SKM-1 (cell line): ENCODE measurements at regions not wholly inside any gene's neighbourhood (a gene's known extent, or its start where the extent isn't known, plus 50 kb on each side); places are given as distances from the start of the nearest gene placed in this dataset.

Experiments
- DNase-seq: peaks from one replicate; lab custom pipeline; 2025; ENCODE audit not compliant: unreplicated experiment; lab: John Stamatoyannopoulos, UW

DNA sequence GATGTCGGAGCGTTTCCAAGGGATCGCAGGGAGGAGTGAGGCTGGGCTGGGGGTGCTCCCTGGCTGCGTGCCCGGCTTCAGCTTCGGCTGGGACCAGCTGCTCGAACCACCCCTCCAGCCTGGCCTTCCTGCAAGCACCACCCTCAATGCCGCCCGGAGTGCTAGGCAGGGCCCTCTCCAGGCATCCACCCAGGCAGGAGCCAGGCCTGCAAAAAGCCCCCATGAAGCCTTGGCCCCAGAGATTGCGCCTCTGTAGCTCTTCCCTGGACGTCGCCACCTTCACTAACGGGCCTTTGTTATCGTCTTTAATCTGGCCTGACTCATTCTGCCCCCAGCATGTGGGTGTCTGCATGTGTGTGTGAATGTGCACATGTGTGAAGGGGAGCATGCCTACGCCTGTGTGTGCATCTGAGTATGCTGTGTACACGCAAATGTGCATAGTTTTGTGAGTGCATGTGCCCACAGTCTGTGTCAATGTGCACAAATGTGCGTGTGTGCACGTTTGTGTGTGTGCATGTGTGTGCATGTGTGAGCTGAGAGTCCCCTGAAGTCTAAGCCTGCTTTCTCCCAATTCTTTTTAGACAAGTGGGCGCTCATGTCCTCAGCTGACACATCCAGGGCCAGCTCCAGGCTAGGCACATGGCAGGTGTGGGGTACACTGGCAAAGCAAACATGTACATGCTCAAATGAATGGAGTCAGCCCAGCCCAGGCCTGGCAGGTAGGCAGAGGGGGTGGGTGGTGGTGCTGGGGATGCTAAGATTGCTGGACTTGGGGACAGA is 195.4 kb upstream of the C14orf180 start:
- DNase-seq: no peak

GRCh38 chr14:104384776-104385071 is 194.8 kb upstream of the C14orf180 start:
- no peak for DNase-seq

DNA sequence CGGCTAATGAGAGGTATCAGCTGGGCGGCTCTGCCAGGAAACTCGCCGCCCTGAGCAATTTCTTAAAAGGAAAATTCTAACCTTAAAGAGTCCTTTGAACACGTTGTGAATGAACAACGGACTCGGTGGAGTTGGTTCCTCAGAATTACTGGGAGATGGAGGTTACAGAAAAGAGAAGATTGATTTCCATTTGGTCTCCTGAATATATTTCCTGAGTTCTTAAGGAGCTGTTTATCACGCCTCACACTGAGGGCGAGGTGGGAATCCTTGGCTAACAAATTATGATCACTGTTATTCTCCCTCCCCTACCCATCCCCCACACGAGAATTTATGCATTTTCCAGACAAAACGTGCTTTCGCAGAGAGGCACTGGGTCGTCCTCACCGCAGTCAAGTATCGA is 194.5 kb upstream of the C14orf180 start:
- DNase-seq: no peak

DNA sequence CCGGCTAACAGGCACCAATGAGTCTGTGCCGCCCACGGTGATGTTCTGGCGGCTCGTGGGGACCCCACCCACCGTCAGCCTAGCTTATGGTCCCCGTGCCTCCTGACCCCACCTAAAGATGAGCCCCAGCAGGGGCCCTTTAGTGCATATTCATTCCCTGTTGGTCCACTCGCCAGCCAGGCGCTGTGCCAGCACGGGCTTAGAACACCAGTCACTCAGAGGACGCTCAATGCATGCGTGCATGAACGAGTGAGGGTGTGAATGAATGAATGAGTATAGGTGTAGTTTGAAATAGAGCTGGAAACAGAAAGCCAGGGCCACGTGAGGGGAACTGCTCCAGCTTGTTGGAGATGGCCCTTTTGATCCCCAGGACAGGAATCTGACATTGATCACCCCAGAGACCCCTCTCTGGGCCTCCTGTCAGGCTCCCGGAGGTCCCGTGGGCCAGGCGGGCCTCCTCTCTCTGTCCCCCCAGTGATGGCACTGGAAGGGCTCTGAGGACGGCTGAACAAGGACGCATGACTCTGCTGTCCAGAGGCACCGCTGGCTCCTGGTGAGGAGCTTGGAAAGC is 193.9 kb upstream of the C14orf180 start:
- no peak for DNase-seq

GRCh38 chr14:104386151-104386841 is 193.3 kb upstream of the C14orf180 start:
- DNase-seq: no peak

DNA sequence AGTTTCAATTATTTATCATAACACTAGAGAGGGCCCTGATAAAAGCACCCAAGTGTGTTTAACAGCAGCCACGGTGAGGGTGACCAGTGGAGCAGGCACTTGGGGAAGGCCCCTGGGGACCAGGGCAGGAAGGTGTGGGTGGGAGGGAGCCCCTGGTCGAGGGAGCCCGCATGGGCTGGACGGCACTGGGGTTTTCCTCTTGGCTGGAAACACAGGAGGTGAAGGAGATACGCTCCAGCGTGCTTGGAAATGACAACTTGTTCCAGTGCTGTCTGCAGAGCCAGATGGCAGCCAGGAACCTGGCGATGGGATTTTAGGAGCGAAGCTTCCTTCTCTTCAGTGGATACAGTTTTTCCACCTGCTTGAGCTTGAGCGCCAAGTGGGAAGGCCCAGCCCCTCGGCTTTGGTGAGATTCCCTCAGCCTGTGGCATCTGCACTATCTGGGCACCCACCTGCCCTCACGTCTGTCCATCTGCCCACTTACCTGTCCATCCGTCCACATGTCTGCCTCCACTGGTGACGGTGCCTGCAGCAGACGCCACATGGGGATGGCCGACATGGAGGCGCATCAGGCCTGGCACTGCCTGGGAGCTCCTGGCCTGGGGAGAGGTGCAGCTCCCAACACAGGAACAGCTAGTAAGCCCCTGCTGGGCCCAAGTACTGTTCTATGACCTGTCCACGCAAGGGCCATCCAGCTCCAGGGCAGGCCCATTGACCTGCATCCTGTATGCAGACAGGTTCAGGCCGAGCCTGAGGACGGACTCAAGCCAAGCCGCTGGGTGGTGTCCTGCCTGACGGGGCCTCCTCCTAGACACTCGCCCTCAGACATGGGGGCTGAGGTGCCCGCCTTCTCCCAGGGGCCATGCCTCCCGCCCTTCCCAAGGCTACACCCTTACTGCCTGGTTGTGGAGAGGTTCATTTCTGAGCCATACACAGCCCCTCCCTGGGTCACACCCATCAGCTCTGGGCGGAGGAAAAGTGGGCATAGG is 192.2 kb upstream of the C14orf180 start:
- DNase-seq: no peak

DNA sequence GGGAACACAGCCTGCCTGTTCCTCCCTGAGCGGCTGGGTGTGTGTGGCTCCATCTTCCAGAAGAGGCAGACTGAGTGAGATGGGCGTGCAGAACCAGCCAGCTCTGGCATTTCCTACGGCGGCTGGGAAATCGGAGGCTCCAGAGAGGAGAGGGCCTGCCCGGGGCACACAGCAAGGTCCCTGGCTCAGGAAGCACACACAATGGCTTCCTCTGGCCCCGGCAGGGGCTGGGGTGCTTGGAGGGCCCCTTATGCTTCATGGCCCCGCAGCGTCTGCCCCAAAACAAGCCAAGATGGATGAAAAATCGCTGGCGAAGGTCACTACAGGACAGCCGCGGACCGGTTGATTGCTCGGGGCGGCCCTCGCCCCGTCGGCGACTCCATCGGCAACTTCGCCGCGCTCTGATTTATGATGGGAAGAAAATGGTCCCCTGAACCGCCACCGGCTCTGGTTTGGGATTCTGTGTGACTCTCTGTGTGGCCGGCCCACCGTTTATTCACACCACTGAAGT is 191.5 kb upstream of the C14orf180 start:
- DNase-seq: no peak

- no peak for DNase-seq
Observed at GRCh38 chr14:104388541-104389325, 190.8 kb upstream of the C14orf180 start.

- DNase-seq: no peak
Observed at GRCh38 chr14:104389326-104390220, 190.0 kb upstream of the C14orf180 start.

GRCh38 chr14:104390221-104390931 is 189.2 kb upstream of the C14orf180 start:
- no peak for DNase-seq

DNA sequence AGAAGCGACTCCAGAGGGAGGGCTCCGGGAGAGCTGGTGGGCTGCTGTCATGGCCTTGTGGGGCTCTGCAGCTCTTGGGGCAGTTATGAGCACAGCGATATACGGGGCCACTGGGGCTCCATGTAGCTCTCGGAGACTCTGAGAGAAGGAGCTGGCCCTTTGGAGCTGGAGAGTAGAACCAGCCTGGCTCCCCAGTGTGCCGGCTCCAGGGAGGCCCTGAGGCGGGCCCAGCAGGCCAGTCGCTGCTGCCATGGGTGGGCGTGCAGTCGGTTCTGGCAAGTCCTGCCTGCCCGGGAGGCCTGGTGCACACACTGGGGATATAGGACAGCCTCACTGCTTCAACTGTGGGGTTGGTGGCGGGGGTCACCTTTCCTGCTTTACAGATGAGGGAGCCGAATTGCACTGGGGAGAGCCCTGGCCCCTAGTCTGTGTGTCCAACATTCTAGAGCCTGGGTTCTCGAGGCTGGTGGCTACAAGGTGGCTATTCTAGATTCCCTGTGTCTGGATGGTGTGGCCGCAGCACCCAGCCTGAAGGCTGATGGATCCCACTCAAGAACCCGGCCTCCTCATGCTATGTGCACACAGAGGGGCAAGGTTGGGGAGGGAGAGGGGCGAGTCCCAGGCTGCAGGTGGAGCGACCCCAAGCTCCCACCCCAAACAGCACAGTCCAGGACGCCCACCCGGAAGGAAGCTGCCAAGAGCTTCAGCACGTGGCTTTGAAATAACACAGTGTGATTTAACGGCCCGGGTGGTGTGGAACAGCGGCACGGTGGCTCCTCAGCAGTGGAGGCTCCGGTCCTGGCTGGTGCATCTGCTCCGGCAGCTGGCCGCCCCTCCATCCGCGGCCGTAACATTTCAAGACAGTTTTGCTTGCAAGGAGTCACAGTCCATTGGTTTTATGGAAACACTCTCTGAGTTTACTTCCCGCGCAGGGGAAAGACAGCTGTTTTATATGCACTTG is 188.3 kb upstream of the C14orf180 start:
- no peak for DNase-seq

DNA sequence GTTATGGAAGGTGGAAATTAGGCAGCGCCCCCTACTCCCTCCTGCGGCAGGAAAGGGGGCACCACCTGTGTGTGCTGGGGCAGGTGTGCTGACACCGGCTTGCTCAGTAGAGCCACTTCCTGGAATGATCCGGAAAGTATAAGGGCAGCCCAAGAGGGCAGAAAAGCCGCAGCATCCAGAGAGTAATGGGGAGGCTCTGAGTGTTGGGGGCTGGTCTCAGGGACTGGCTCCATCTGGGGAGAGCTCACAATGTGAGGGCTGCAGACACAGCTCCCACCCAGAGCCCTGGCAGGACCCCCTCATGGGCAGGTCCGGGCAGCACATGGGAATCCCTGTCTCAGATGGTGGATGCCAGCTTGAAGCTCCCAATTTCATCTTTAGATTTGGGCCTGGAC is 187.6 kb upstream of the C14orf180 start:
- no peak for DNase-seq

DNA sequence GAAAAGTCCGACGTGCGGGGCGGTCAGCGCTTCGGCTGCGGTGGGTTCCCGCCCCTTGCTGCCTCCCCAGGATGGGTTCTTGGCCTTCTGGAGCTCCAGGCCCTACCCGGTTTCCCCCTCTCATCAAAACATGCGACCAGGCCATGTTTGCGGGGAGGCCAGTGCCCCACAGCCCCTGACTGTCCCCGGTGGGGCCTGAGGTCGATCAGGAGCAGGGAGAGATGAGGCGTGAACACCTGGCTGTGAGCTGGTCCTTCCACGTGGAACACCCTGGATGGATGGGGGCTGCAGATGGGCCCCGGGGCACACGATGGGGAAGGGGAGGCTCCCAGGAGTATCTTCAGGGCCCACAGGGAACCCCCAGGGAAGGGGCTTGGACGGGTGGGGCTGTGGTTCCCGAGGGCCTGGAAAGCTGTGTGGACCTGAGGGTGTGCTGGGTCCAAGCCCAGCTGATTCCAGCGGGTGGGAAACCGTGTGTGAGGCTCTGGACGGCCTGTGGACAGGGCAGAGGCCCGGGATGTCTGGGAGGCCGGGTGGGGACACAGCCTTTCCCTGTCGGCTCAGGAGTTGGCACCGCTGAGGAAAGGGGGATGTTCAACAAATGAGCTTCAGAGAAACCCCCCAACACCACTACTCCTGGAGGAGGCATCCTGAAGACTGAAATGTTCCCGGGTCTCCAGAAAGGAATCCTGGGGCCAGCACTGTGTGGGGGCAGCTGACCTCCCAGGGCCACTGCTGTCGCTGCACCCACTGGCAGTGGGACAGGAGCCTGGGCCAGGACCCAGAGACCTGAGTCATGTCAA is 187.0 kb upstream of the C14orf180 start:
- no peak for DNase-seq

GRCh38 chr14:104393199-104393897 is 186.2 kb upstream of the C14orf180 start:
- DNase-seq: no peak

GRCh38 chr14:104393898-104394381 is 185.6 kb upstream of the C14orf180 start:
- no peak for DNase-seq

DNA sequence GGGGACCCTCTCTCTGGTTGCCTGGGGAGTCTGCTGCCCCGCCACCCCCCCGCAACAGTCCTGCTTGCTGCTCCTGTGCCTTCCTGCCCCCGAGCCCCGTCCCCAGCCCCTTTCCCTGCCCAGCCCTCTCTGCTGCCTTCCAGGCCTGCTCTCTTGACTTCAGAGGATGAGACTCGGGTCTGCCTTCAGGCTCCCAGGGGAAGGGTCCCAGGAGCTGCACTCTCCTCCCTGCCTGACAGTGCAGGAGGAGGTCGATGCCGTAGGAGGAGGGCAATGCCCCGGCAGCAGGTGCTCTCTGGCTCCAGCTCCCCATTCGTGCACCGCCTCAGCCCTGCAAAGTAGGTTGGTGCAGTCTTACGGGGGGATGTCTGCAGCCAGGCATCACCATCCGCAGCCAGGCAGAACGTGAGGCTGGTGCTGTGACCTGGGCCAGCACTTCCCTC is 185.1 kb upstream of the C14orf180 start:
- DNase-seq: no peak
